Osteoblast (primary cell): ENCODE measurements at regions not wholly inside any gene's neighbourhood (a gene's known extent, or its start where the extent isn't known, plus 50 kb on each side); places are given as distances from the start of the nearest gene placed in this dataset. TPM values are rescaled to one million over a fixed set of nuclear protein-coding genes. Genes with fewer than 3 reads are reported as not detected.

Experiments
- small RNA-seq: library from RNA; depleted of rRNA; stranded (forward); fragments of <200 nt; gene quantifications from one replicate; pipeline ENCODE3, GENCODE V24; 2012

Small RNA genes in the stretch of these regions (small RNA-seq; reads per million reads assigned to genes)
- gene CR392039.1: not detected
